DOHH2 (cell line): ENCODE measurements at regions not wholly inside any gene's neighbourhood (a gene's known extent, or its start where the extent isn't known, plus 50 kb on each side); places are given as distances from the start of the nearest gene placed in this dataset.
"Not testable (repeated sequence)": the region's sequence is repeated elsewhere in the genome, so short reads cannot be mapped to it uniquely, and the experiment has no call there.

ENCODE experiments used
- H3F3A ChIP-seq: fragments of 200-600 bp; sonication (generic), shearing (Covaris generic); 2 replicates; pipeline ENCODE4 v1.6.0; 2016; ENCODE audit warnings: antibody characterized with exemption, mild to moderate bottlenecking; ENCODE audit not compliant: control insufficient read depth, insufficient read depth
- H3K27ac ChIP-seq: fragments of 200-600 bp; sonication (generic); 2 replicates; pipeline ENCODE4 v1.5.1; 2014; ENCODE audit warnings: low read depth, mild to moderate bottlenecking, low read length, moderate library complexity
- H3K27me3 ChIP-seq: fragments of 200-600 bp; sonication (generic); 2 replicates; pipeline ENCODE4 v1.6.1; 2014; ENCODE audit warnings: mild to moderate bottlenecking, low read length, mixed read lengths; ENCODE audit not compliant: control insufficient read depth
- H3K36me3 ChIP-seq: fragments of 200-600 bp; sonication (generic); 2 replicates; pipeline ENCODE4 v1.6.1; 2014; ENCODE audit warnings: mild to moderate bottlenecking, low read length, moderate library complexity, mixed read lengths; ENCODE audit not compliant: control insufficient read depth
- H3K4me1 ChIP-seq: fragments of 200-600 bp; sonication (generic); 2 replicates; pipeline ENCODE4 v1.6.1; 2014; ENCODE audit warnings: mild to moderate bottlenecking, low read length, mixed read lengths; ENCODE audit not compliant: control insufficient read depth
- H3K4me2 ChIP-seq: fragments of 200-600 bp; sonication (generic); 2 replicates; pipeline ENCODE4 v1.6.0; 2014; ENCODE audit warnings: mild to moderate bottlenecking, low read length, moderate library complexity
- H3K4me3 ChIP-seq: fragments of 200-600 bp; sonication (generic); 2 replicates; pipeline ENCODE4 v1.5.1; 2014; ENCODE audit warnings: mild to moderate bottlenecking, low read length, mixed read lengths
- H3K79me2 ChIP-seq: fragments of 200-600 bp; sonication (generic); 2 replicates; pipeline ENCODE4 v1.6.1; 2014; ENCODE audit warnings: mild to moderate bottlenecking, low read length, mixed read lengths; ENCODE audit not compliant: control insufficient read depth
- H3K9me2 ChIP-seq: fragments of 200-600 bp; sonication (generic); replicated peaks from 2 replicates; pipeline ENCODE4 v1.6.1; 2014; ENCODE audit warnings: mild to moderate bottlenecking, low read length, mixed read lengths; ENCODE audit not compliant: control insufficient read depth
- H3K9me3 ChIP-seq: fragments of 200-600 bp; sonication (generic); 2 replicates; pipeline ENCODE4 v1.6.1; 2014; ENCODE audit warnings: antibody characterized with exemption, low read length, mixed read lengths; ENCODE audit not compliant: control insufficient read depth, insufficient read depth
- H4K20me1 ChIP-seq: fragments of 200-600 bp; sonication (generic); 2 replicates; pipeline ENCODE4 v1.6.0; 2014; ENCODE audit warnings: low read depth, mild to moderate bottlenecking, antibody characterized with exemption, low read length, moderate library complexity; ENCODE audit not compliant: control insufficient read depth, insufficient read depth
- EZH2phosphoT487 ChIP-seq: fragments of 200-600 bp; sonication (generic); IDR thresholded peaks from 2 replicates; pipeline ENCODE4 v1.6.1; 2017; ENCODE audit warnings: borderline replicate concordance, mild to moderate bottlenecking, antibody characterized with exemption, low read length, moderate library complexity, mixed read lengths
- TF ChIP-seq, protein P1 (sequence below): fragments of 200-600 bp; sonication (generic); IDR thresholded peaks from one replicate; pipeline ENCODE4 v1.5.1; 2014; ENCODE audit warnings: antibody characterized with exemption, mild to moderate bottlenecking, low read depth, low read length; ENCODE audit not compliant: poor library complexity, severe bottlenecking

DNA sequence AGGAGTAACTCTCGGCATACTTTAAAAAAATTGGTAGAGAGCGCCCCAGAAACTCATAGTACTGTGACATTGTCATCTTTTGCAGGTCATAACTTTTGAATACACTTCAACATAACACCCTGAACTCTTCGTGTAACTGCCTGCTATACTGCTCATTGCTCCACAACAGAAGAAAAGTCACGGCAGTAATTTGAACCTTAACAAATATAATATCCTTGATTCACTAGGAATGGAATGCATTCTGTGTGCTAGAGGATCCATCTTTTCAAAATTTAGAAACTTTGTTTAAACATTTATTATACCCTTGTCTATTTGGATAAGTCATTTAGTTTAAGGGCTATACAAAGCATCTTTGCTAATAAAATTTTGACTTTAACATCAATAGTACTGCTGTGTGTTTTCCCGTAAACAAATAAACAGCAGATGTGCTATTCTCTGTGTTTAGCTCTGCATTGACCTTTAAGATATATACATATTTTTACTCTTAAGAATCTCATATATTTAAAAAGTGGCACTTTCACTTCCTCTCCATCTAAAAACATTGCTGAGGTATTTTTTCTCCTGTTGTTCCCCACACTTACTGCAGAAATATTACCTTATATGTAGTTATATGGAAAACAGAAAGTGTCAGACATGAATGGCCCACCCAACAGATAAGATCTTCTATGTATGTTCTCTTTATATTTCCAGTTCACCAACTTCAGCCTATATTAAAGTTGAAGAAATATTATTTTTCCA lies 217.6 kb upstream of the TMEM229A start:
- no peak overlapping the region for H3K4me2 ChIP-seq
- H3K4me3 ChIP-seq = no peak overlapping the region
- TF ChIP-seq, protein P1, sequence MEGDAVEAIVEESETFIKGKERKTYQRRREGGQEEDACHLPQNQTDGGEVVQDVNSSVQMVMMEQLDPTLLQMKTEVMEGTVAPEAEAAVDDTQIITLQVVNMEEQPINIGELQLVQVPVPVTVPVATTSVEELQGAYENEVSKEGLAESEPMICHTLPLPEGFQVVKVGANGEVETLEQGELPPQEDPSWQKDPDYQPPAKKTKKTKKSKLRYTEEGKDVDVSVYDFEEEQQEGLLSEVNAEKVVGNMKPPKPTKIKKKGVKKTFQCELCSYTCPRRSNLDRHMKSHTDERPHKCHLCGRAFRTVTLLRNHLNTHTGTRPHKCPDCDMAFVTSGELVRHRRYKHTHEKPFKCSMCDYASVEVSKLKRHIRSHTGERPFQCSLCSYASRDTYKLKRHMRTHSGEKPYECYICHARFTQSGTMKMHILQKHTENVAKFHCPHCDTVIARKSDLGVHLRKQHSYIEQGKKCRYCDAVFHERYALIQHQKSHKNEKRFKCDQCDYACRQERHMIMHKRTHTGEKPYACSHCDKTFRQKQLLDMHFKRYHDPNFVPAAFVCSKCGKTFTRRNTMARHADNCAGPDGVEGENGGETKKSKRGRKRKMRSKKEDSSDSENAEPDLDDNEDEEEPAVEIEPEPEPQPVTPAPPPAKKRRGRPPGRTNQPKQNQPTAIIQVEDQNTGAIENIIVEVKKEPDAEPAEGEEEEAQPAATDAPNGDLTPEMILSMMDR = no peak
- no peak for TF ChIP-seq EZH2phosphoT487
- no peaks in the 10 kb centered on the region for H3K9me2 ChIP-seq
- no peaks in the 10 kb centered on the region for H3K27me3 ChIP-seq
- no peak overlapping the region for H3K27ac ChIP-seq
- H3K79me2 ChIP-seq = no peaks in the 10 kb centered on the region
- no peaks in the 10 kb centered on the region for H3F3A ChIP-seq
- no peaks in the 10 kb centered on the region for H4K20me1 ChIP-seq
- no peaks in the 10 kb centered on the region for H3K4me1 ChIP-seq
- H3K9me3 ChIP-seq = 0 out of 2 replicates have a peak, but pooled peaks cover 2% of the 10 kb centered on the region
- H3K36me3 ChIP-seq = no peaks in the 10 kb centered on the region

DNA sequence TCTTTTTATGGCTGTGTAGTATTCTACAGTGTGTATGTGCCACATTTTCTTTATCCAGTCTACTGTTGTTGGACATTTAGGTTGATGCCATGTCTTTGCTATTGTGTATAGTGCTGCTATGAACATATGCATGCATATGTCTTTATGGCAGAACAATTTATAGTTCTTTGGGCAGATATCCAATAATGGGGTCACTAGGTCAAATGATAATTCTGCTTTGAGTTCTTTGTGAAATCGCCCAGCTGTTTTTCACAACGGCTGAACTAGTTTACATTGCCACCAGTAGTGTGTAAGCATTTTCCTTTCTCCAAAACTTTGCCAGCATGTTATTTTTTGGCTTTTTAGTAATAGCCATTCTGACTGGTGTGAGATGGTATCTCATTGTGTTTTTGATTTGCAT lies 214.8 kb upstream of the TMEM229A start:
- no peak for TF ChIP-seq EZH2phosphoT487
- TF ChIP-seq, protein P1 = no peak
- Histone ChIP-seq H3K79me2 (no peaks in the 10 kb centered on the region), H3K4me1 (no peaks in the 10 kb centered on the region), H3K4me2 (no peak overlapping the region), H3K27ac (no peak overlapping the region), H3K4me3 (no peak overlapping the region), H3K9me2 (no peaks in the 10 kb centered on the region), H3K27me3 (no peaks in the 10 kb centered on the region), H4K20me1 (no peaks in the 10 kb centered on the region), H3K9me3 (no peaks in the 10 kb centered on the region), H3K36me3 (no peaks in the 10 kb centered on the region), H3F3A (no peaks in the 10 kb centered on the region)

DNA sequence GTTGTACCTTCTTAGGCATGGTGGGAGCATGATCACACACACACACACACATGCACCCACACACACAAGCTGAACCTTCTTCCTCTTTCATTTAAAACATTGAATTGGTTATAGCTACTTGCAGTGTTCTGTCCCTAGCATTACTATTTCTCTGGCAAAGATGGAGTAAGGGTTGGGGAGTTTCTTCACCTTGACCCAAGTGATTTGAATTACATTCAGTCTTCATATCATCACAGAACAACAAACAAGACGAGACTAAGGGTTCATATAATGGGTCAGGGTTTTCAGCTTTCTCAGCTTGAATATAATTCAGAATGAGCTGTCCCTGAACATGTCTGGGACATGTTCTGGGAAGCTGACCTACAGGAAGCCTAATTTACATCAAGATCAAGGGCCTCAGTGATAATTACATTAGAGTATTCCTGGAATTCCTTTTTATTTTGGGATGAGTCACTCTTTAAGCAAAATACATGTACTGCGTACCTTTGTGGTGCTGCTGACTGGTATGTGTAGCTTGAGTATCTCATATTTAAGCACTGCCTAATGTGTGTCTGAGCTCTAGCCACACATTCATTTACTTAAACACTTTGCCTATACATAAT lies 213.5 kb upstream of the TMEM229A start:
- no peaks in the 10 kb centered on the region for H3K36me3 ChIP-seq
- H3K9me2 ChIP-seq = no peaks in the 10 kb centered on the region
- no peaks in the 10 kb centered on the region for H3K4me1 ChIP-seq
- no peaks in the 10 kb centered on the region for H4K20me1 ChIP-seq
- H3K27ac ChIP-seq = no peak overlapping the region
- TF ChIP-seq, protein P1 = no peak
- H3K79me2 ChIP-seq = no peaks in the 10 kb centered on the region
- H3K9me3 ChIP-seq = no peaks in the 10 kb centered on the region
- H3K27me3 ChIP-seq = no peaks in the 10 kb centered on the region
- H3F3A ChIP-seq = no peaks in the 10 kb centered on the region
- H3K4me3 ChIP-seq = no peak overlapping the region
- H3K4me2 ChIP-seq = no peak overlapping the region

DNA sequence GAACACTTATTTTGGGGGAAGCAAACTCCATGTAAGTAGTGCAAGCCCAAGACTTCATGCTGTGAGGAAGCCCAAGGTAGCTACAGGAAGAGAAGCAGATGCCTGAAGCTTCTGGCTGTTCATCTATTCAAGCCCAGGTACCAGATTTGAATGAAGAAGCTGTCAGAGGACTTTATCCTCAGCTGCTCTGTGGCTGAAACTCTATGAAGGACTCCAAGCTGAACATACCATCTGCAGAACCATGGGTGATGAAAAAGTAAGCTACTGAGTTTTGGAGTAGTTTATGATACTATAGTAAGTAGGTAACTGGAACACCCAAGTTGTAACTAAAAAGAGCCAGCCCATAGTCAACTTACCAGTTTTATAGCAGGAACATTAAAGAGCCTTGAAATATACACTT lies 211.6 kb upstream of the TMEM229A start:
- H3K4me3 ChIP-seq, H4K20me1 ChIP-seq, H3F3A ChIP-seq, H3K9me2 ChIP-seq, H3K27me3 ChIP-seq, H3K27ac ChIP-seq, H3K9me3 ChIP-seq, H3K36me3 ChIP-seq, H3K4me2 ChIP-seq, H3K4me1 ChIP-seq, H3K79me2 ChIP-seq: not testable (repeated sequence)
